ENCODE measurements at regions not wholly inside any gene's neighbourhood (a gene's known extent, or its start where the extent isn't known, plus 50 kb on each side); places are given as distances from the start of the nearest gene placed in this dataset.

DNA sequence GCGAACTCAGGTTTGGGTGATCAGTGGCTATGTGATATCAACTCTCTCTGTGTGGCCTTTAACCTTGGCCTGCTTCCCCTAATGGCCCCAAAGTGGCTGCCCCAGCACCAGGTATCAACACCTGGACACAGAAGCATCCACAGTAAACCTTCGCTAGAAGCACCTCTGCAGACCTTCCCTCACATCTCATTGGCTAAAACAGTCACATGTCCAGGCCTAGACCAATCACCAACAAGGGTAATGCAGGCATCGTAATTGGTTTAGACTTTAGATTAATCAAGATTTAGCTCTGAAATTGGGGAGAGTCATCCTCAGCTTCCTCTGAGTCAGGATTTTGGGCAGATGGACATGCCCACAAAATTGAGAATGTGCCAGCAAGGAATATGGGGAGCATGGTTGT lies 92.5 kb upstream of the MYL2 start:
- TF ChIP-seq CTCF (IDR thresholded peaks at IDR 0.05; ENCODE audit: low read length): no peak
- no peak for TF ChIP-seq EZH2 (optimal IDR thresholded peaks at IDR 0.05; ENCODE audit: low read depth, low read length)
- TF ChIP-seq EZH2phosphoT487 (IDR thresholded peaks at IDR 0.05; ENCODE audit: low read length): no peak

Data from MM.1S (cell line).